WTC11 (cell line): ENCODE measurements at regions not wholly inside any gene's neighbourhood (a gene's known extent, or its start where the extent isn't known, plus 50 kb on each side); places are given as distances from the start of the nearest gene placed in this dataset.

Experiments used
- AFF4 ChIP-seq: sonication (generic); formaldehyde crosslinking; IDR thresholded peaks from 2 replicates; pipeline ENCODE4 v1.8.1; 2023; ENCODE audit warnings: mild to moderate bottlenecking, missing genetic modification reagents, borderline replicate concordance
- ATF2 ChIP-seq: sonication (generic); formaldehyde crosslinking; IDR thresholded peaks from 2 replicates; pipeline ENCODE4 v1.8.1; 2022; ENCODE audit warnings: low read depth, missing genetic modification reagents, borderline replicate concordance
- ERG ChIP-seq: fragments of 250-450 bp; sonication (Bioruptor Pico); IDR thresholded peaks from 2 replicates; pipeline ENCODE4 v1.8.0; 2021; ENCODE audit warnings: mild to moderate bottlenecking
- ESRRA ChIP-seq: sonication (generic); formaldehyde crosslinking; IDR thresholded peaks from 2 replicates; pipeline ENCODE4 v1.8.1; 2022; ENCODE audit warnings: mild to moderate bottlenecking, missing genetic modification reagents, borderline replicate concordance
- FOXP1 ChIP-seq: sonication (generic); formaldehyde crosslinking; IDR thresholded peaks from 2 replicates; pipeline ENCODE4 v1.8.0; 2022; ENCODE audit warnings: missing genetic modification reagents, mild to moderate bottlenecking, moderate library complexity, borderline replicate concordance
- GABPB1 ChIP-seq: sonication (generic); formaldehyde crosslinking; IDR thresholded peaks from 2 replicates; pipeline ENCODE4 v1.8.1; 2023; ENCODE audit warnings: mild to moderate bottlenecking, missing genetic modification reagents
- NFE2L1 ChIP-seq: sonication (generic); formaldehyde crosslinking; IDR thresholded peaks from 2 replicates; pipeline ENCODE4 v1.8.1; 2023; ENCODE audit warnings: missing genetic modification reagents
- NR2C2 ChIP-seq: sonication (generic); formaldehyde crosslinking; IDR thresholded peaks from 2 replicates; pipeline ENCODE4 v1.8.0; 2022; ENCODE audit warnings: mild to moderate bottlenecking, missing genetic modification reagents
- ZNF121 ChIP-seq: sonication (generic); formaldehyde crosslinking; IDR thresholded peaks from 2 replicates; pipeline ENCODE4 v1.8.0; 2023; ENCODE audit warnings: missing genetic modification reagents
- ZNF138 ChIP-seq: sonication (generic); formaldehyde crosslinking; conservative IDR thresholded peaks from 2 replicates; pipeline ENCODE4 v1.8.1; 2022; ENCODE audit warnings: mild to moderate bottlenecking, moderate library complexity, missing genetic modification reagents
- ZNF396 ChIP-seq: fragments of 250-450 bp; sonication (Bioruptor Pico); IDR thresholded peaks from 2 replicates; pipeline ENCODE4 v1.8.0; 2021; ENCODE audit warnings: mild to moderate bottlenecking, moderate library complexity, borderline replicate concordance
- ZNF671 ChIP-seq: fragments of 250-450 bp; sonication (Bioruptor Pico); IDR thresholded peaks from 2 replicates; pipeline ENCODE4 v1.8.0; 2021; ENCODE audit warnings: mild to moderate bottlenecking
- TF ChIP-seq, protein P1 (sequence below): sonication (generic); formaldehyde crosslinking; IDR thresholded peaks from 2 replicates; pipeline ENCODE4 v1.8.1; 2022; ENCODE audit warnings: low read depth, mild to moderate bottlenecking, moderate library complexity, missing genetic modification reagents, borderline replicate concordance
- TF ChIP-seq, protein P2 (sequence below): sonication (generic); formaldehyde crosslinking; IDR thresholded peaks from 2 replicates; pipeline ENCODE4 v1.8.1; 2023; ENCODE audit warnings: mild to moderate bottlenecking, moderate library complexity, missing genetic modification reagents
- TF ChIP-seq, protein P3 (sequence below): sonication (generic); formaldehyde crosslinking; IDR thresholded peaks from 2 replicates; pipeline ENCODE4 v1.8.0; 2023; ENCODE audit warnings: mild to moderate bottlenecking, missing genetic modification reagents

DNA sequence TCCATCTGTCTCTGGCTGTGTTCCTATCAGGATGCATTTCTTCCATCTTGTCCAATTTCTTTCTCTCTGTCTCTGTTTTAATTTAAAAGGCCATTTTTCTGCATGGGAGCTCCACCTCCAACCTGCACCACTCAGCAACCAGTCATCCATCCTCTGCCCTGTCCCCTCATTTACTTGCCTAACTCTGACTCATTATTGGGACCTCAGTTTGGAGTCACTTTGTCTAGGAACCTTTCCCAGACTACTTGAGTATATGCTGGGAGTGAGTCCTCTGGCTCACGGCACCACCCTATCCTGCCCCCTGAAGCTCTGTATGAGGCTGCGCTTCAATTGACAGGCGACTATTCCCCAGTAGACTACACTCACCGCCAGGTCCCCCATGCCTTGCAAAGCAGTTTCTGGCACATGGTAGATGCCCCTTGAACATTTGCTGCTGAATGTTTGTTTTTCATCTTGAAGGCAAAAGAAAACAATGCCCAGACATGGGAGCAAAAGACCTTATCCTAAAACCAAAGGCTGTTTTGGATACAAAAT, 513.3 kb upstream of the CFAP20DC start (continued):
- TF ChIP-seq AFF4 (no peak), ZNF671 (no peak), NFE2L1 (CRISPR knock-in tag) (no peak), ATF2 (no peak), FOXP1 (CRISPR knock-in tag) (no peak), ERG (CRISPR knock-in tag) (no peak), GABPB1 (CRISPR knock-in tag) (no peak), ZNF138 (CRISPR knock-in tag) (no peak), ESRRA (no peak), ZNF396 (no peak), NR2C2 (CRISPR knock-in tag) (no peak), ZNF121 (no peak)
- TF ChIP-seq, protein P1, sequence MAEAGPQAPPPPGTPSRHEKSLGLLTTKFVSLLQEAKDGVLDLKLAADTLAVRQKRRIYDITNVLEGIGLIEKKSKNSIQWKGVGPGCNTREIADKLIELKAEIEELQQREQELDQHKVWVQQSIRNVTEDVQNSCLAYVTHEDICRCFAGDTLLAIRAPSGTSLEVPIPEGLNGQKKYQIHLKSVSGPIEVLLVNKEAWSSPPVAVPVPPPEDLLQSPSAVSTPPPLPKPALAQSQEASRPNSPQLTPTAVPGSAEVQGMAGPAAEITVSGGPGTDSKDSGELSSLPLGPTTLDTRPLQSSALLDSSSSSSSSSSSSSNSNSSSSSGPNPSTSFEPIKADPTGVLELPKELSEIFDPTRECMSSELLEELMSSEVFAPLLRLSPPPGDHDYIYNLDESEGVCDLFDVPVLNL: no peak
- TF ChIP-seq, protein P2, sequence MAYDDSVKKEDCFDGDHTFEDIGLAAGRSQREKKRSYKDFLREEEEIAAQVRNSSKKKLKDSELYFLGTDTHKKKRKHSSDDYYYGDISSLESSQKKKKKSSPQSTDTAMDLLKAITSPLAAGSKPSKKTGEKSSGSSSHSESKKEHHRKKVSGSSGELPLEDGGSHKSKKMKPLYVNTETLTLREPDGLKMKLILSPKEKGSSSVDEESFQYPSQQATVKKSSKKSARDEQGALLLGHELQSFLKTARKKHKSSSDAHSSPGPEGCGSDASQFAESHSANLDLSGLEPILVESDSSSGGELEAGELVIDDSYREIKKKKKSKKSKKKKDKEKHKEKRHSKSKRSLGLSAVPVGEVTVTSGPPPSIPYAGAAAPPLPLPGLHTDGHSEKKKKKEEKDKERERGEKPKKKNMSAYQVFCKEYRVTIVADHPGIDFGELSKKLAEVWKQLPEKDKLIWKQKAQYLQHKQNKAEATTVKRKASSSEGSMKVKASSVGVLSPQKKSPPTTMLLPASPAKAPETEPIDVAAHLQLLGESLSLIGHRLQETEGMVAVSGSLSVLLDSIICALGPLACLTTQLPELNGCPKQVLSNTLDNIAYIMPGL (CRISPR knock-in tag): no peak
- TF ChIP-seq, protein P3, sequence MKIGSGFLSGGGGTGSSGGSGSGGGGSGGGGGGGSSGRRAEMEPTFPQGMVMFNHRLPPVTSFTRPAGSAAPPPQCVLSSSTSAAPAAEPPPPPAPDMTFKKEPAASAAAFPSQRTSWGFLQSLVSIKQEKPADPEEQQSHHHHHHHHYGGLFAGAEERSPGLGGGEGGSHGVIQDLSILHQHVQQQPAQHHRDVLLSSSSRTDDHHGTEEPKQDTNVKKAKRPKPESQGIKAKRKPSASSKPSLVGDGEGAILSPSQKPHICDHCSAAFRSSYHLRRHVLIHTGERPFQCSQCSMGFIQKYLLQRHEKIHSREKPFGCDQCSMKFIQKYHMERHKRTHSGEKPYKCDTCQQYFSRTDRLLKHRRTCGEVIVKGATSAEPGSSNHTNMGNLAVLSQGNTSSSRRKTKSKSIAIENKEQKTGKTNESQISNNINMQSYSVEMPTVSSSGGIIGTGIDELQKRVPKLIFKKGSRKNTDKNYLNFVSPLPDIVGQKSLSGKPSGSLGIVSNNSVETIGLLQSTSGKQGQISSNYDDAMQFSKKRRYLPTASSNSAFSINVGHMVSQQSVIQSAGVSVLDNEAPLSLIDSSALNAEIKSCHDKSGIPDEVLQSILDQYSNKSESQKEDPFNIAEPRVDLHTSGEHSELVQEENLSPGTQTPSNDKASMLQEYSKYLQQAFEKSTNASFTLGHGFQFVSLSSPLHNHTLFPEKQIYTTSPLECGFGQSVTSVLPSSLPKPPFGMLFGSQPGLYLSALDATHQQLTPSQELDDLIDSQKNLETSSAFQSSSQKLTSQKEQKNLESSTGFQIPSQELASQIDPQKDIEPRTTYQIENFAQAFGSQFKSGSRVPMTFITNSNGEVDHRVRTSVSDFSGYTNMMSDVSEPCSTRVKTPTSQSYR (CRISPR knock-in tag): no peak
